GM21825 (cell line): ENCODE measurements at regions not wholly inside any gene's neighbourhood (a gene's known extent, or its start where the extent isn't known, plus 50 kb on each side); places are given as distances from the start of the nearest gene placed in this dataset.

Experiments used
- ATAC-seq: cut with Tn5 transposase; IDR thresholded peaks from one replicate; pipeline ENCODE4 v1.9.1; 2021; ENCODE audit warnings: mild to moderate bottlenecking, moderate library complexity; ENCODE audit not compliant: unreplicated experiment

DNA sequence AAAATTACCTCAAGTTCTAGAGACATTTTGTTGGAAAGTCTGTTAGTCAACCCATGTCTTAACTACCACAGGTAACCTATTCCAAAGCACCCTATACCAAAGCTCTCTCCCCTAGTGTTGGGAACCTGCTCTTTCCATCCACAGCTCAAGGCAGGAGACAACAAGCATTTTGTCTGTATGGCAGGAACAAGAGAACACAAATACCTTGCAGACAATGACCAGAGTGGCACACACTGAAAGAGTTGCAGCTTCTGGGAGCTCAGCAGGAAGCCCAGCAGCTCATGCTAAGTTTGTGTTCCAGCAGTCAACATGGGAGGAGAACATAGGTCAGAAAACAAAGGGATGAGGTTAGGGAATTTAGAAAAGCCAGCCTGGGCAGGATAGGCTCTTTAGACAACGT, 300.8 kb downstream of the HHIPL2 start:
- ATAC-seq: no peak

DNA sequence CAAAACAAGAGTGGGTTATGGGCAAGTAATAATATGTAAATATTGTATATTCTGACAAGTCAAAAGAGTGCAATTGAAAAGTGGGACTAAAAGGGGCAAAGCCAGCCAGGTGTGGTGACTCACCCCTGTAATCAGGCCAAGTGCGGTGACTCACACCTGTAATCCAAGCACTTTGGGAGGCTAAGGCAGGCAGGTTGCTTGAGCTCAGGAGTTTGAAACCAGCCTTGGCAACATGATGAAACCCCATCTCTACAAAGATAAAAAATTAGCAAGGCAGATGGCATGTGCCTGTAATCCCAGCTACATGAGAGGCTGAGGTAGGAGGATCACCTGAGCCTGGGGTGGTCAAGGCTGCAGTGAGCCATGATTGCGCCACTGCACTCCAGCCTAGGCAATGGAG, 304.0 kb downstream of the HHIPL2 start:
- ATAC-seq: no peak

DNA sequence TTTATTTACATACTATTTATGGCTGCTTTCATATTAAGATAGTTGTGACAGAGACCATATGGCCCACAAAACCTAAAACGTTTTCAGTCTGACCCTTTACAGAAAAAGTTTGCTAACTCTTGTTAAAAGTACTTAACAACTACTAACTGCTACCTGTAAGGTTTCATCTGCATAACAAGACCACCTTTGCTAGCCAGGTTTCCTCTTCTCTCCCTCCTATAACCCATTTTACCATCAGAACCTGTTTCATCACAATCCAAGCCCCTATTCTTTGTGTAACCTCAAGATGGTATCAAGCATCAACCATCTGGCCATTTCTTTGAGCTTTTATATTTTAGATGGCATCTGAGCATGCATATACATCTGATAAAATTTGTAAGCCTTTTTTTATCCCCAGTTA, 305.4 kb downstream of the HHIPL2 start:
- ATAC-seq: no peak

DNA sequence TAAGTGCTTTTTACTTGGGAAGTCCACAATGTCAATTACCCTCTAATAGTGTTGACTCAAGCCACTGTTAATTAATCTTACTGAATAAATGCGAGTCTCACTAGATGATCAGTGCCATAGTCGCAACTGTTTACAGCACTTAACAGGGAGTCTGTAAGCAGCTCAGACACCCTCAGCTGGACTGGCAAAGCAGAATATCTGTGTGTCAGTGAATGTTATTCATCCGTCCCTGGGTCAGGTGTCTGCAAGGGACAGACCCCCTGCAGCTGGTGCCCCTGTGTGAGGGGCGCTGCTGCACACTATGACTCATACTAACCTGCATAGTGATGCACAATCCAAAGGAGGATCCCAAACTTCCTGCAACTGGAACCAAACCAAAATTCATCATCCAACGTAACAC, 306.5 kb downstream of the HHIPL2 start:
- ATAC-seq: no peak

DNA sequence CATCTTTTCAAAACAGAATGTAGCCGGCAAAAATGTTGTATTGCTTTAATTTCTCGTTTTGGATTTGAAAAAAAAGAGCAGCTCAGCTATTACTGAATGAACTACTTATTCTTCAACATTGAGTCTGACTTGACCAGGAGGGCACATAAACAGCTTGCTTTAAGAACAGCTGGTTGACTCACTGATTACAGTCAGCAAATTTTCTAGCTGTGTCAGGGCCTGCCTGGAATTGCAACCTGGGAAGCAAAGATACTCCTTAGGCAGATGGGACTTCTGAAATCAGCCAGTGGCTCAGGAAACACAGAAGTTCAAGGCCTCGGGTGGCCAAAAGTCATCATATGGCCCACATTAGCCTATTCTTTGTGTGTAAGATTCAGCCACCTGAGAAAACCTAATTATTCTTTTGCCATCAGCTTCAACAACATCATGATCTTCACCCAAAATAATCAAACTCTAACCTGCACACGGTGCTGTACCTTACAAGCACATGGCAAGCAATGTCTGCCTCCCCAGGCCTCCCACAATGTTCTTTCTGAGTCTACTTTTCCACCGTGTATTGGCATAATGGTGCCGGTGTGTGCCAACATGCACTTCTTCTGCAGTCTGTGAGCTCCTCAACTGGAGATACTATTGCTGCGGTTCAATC, 307.2 kb downstream of the HHIPL2 start:
- no peak for ATAC-seq

DNA sequence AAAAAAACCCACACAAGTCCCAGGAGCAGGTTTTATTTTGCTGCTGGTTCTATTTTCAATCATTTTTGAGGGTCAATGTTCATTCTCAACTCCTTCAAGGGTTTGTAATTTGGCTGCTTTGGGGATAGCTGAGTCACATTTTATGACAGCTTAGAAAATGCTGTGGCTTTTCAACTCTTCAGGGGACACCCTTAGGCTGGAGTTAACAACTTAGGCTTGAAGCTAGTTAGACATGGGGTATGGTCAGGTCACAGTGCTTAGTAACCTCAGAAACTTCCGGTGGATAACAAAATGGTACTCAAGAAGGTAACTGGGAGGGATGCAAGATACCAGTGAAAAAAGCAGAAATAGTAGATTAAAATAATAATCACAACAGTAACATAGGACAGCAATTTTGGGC, 308.8 kb downstream of the HHIPL2 start:
- no peak for ATAC-seq

DNA sequence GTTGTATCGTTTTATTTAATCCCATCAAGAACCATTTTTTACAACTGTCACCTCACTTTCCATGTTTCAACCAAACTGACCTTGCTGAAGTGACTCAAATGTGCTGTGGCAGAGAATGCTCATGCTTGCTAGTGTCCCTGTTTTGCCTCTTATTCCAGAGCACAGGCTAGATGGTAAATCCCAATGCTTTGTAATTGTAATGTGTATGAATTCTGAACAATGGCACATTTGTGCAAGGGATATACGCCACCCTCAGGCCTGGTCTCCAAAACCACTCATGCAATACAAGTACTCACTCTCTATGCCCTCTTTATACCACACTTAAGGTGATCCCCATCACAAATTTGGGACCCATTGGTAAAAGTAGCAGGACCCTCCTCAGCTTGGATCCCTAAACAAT, 313.6 kb downstream of the HHIPL2 start:
- no peak for ATAC-seq

DNA sequence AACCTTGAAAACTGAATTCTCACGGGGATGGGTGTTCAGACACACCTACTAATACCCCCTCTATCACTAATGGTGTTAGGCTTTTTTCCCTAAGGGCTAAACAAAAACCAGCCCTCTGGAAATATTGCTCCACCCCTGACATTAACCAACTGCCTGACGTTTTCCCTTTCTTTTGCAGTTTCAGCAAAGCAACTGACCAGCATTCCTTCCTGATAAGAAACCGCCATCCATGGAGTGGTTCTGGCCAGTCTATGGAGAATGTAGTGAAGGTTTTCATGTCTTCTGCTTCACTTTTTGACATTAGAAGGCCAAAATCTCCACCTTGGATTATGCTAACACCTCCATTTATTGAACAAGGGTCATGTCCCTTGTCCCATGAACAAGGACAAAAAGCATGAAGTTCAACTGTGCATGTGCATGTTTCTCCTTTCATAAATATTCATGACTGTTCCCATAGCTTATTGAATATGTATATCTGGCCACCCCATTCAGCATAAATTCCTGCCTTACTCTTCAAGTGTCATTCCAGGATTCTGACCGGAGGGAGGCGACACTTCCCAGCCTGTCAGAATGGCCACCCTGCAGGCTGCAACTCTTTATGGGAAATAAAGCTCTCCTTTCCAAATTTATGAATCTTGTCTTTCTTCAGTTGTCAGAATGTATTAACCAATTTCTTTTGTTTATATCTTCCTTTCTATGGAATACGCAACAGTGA, 314.3 kb downstream of the HHIPL2 start:
- ATAC-seq: no peak

DNA sequence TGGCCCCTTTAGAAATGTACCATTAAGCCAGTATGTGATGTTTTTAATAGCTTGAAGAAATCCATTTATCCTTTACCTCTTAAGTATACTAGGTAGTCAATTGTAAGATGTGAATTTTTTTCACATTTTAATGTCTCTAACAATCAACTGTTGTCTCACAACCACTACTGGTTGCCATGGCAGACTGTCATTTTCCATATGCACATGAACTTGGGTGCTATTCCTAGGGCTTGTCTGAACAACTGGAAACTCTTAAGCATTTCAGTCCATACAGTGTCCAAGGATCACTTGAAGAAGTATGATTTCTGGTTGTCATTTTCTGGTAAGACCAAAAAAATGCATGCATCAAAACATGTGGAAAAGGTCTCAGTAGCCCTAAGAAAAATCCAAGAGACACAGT, 315.1 kb downstream of the HHIPL2 start:
- no peak for ATAC-seq

DNA sequence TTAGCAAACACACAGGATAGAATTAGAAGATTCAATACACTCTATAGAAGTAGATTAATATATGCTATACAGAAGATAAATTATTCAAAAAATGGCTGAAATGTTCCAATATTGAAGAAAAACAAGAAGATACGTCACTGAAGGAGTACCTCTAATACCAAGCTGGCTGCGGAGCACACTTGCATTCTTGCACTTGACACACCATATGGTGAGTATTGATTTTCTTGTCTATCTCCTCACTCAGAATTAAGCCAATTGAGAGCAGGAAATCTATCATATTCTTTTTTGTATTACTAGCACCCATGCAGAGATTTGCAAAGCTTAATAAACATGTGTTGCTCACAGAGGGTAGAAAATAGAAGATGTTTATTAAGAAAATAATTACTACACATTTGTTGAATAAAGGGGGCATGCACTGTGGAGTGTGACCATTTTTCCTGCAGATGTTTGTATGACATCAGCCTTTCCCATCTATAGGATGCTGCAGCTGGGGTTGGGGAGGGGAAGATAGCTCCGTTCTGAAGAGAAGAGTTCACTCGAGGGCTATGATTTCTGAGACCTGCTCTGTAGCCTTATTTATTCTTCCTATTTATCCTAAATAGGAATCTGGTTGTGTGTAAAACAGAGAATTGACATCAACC, 318.1 kb downstream of the HHIPL2 start:
- ATAC-seq: no peak

DNA sequence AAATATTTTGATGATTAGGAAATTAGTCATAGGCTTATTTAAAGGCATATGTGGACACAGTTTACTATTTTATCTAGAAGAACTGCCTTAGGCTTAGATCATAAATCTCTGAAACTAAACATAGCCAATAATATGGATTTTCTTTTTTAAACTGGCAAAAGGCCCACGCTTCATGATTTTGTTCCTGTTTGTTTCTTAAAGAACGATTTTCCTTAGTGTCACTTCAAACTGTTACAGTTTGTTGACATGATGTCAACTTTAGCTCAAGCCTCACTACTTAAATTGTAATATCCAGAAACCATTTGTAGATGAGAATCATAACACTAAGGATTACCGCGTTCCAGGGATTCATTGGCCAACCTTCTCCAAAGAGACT, 322.6 kb downstream of the HHIPL2 start:
- no peak for ATAC-seq

DNA sequence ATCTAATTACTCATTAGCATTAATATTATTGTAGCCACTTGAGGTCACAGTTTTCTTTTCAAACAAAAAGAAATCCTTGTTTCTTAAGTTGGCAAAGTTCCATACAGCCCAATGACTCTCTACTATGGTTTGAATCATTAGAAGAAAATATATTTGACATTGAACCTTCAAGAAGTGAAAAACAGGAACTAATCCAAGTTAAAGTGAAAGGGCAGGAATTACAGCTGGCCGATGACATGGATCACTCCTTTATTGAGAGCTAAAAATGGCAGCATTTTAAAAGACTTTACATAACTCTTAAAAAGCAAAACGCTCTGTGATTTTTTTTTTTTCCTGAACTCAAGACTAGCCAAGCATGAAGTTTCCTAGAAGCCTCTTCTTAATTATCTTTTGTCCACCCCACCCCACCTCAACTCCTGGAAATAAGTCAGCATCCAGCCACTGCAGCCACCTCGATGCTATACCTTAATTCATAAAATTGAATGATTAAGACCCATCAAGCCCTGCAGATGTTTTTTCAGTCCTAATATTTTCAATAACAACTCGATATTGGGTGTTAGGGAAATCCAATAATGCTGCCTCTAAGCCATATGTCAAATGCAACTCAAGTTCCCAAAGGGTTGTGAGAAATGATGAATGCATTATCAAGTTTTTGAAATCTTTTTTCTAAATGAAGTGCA, 323.1 kb downstream of the HHIPL2 start:
- no peak for ATAC-seq

DNA sequence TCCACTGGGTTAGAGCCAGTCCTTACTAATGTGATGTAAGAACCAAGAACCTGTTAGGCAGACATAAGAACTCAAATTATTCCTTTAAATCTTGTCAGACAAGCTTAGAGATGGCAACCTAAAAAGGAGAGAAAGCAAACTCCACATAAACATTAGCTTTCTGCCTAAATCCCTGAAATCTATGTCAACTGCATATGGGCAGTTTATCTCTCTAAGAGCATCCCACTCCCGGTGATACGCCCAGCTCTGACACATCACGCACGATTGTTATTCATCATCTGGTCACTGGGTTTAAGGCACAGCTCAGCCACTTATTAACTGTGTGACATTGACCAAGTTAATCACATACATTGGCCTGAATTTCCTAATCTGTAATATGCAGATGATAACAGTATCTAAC, 323.7 kb downstream of the HHIPL2 start:
- ATAC-seq: no peak

DNA sequence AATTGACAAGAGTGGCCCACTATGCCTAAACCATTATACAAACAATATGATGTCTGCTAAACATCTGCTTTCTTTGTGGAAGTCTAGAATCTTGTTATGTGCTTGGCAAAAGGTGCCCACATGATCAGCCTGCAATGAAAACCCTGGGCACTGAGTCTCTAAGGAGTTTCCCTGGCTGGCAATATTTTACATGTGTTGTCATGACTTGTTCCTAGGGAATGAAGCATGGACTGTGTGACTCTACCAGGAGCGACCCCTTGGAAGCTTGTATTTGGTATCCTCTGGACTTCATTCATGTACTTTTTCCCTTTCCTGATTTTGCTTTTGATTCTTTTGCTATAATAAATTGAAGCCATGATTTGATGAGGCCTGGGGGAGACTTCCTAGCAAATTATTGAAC, 324.9 kb downstream of the HHIPL2 start:
- no peak for ATAC-seq

DNA sequence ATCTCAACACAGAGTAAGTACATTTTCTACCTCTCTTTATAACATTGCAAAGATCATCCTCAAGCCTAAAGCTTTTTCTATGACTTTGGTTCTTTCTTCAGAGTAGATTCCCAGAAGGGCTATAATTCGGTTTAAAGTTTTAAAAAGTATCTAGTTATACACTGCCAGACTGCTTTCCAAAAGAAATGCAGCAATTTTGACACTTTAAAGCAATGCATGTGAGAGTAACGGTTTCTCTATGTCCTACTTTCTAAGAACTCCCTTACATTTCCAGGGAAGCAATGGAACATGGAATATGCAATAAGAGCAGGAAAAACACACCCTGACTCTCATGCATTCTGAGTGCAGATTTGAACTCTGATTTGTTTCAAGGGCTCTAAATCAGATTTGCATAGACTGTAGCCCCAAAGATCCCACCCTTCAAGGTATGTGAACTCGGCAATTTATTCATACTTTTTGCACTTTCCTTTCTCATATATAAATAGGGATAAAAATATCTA, 331.6 kb downstream of the HHIPL2 start:
- no peak for ATAC-seq

DNA sequence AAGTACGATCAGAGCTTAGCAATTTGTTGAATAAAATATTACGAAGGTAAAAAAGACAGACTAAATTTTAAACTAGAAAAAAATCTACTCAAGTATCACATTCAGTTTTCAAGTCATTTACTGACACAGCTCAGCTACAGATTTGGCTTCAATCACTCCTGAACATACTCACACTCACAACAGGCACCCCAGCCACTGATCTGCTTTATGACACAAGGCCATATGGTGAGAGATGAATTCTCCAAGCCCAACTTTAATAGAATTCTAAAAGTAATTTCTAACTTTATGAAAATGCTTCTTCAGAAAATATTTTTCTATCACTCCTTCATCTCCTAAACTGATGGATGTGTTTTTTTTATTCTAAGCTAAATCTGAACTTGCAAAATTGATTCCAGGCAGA, 337.1 kb downstream of the HHIPL2 start:
- ATAC-seq: no peak

DNA sequence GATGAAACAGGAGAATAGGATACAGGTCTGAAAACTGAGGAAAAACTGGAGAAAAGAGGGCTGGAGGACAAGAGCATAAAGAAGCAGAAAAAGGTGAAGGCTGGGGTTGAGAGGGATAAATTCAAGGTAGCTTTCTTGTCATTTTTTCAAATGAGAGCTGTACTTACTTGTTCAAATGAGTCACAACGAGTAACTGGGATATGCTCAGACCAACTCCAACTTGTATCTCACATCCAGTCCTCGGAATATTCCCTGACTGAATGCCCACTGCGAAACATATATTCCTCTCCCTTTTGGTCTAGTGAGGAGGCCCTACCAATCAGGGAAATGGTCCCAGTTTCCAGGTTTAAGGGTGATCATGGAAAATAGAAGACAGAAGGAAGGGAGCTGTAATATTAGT, 343.4 kb downstream of the HHIPL2 start:
- no peak for ATAC-seq

DNA sequence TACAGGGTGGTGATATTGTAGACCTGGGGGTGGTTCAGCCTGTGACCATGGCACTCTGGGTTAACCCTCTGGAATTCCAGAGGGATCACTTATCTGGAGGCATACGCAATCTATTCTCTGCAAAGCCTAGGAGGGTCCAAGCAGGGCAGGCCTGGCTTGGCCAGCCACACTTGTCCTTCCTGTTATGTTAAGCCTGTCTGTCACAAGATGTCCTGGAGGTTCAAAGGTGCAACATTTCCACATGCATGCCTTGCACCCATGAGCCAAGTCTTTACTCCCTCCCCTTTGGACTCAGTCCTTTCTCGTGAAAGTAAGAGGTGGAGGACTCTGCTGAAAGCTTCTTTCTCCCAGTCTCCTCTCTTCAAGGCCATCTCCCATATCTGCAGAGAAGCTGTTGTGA, 345.1 kb downstream of the HHIPL2 start:
- ATAC-seq: no peak

DNA sequence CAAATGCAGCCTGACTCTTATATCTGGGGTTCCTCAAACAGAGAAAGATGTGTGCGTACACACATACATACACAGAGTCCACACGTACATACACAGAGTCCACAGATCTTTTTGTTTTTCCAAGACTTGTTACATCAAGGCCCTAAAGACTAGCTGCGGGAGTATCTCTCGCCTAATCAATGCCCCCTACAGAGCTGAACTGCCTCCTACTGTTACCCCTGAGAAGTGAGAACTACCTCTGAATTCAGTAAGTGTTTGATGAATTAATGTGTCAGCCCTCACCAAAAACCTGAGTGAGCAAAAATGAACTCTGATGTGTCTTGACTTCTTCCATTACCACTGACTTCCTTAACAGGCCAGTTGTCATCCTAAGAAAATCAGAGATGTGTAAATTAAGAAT, 351.2 kb downstream of the HHIPL2 start:
- ATAC-seq: no peak

DNA sequence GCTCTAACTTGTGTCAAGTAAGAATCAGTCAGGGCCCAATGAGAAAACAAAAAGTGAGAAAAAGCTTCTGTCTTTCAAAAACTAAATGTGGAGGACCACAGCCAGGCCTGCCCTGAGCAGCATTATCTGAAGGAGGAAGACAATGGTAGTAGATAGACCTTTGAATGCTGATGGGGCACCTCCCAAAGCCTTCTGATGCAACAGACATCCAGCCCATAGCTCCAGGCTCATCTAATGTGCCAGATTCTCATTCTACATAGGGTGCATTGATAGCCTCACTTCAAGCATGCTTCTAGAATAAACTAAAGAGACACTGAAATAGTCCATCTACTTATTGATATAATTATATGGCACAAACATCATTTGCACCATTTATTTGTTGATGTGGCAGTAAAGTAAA, 351.6 kb downstream of the HHIPL2 start:
- ATAC-seq: no peak

DNA sequence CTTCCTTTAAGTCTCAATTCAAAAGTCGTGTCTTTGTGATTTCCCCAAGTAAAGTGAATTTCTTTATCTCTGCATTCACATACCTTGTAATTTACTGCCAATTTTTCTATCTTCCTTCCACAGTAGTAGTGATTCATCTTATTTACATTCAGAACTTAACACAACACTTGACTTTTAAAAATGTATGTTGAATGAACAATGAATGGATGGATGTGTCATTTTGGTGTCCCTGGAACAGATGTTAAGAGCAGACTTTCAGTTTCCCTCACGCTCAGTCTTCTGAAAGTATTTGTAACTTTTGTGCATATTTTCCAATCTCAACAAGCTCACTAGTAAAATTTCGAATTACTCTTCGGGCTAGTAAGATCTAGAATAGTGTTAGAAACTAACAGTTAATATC, 352.0 kb downstream of the HHIPL2 start:
- no peak for ATAC-seq

DNA sequence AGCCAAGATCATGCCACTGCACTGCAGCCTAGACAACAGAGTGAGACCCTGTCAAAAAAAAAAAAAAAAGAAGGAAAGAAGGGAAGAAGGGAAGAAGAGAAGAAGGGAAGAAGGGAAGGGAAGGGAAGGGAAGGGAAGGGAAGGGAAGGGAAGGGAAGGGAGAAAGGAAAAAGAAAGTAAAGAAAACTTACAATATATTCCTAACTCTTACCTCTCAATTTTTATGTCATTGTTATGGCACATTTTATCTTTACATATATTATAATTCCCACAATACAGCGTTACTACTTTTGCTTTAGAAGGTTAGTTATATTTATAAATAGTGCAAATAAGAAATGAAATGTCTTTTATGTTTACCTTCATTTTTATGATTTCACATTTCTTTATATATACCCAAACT, 358.7 kb downstream of the HHIPL2 start:
- no peak for ATAC-seq
